H1 (cell line): ENCODE measurements at regions not wholly inside any gene's neighbourhood (a gene's known extent, or its start where the extent isn't known, plus 50 kb on each side); places are given as distances from the start of the nearest gene placed in this dataset.

ENCODE experiments used
- CTCF ChIA-PET: fragments of 300-600 bp; sonication (Branson Sonifier 250); formaldehyde crosslinking; loops from one replicate; lab custom pipeline; 2021; ENCODE audit not compliant: partially characterized antibody; lab: Charles Lee
- POLR2A ChIA-PET: fragments of 300-600 bp; sonication (Branson Sonifier 250); formaldehyde crosslinking; loops from one replicate; lab custom pipeline; 2021; ENCODE audit warnings: inconsistent platforms; ENCODE audit not compliant: partially characterized antibody; lab: Charles Lee
- DNase-seq, 2 experiments: peaks; one replicate each; pipeline versions ENCODE4 v3.0.0 to v3.0.0-alpha.2; 2010 to 2022; ENCODE audit warnings: low spot score in 2 of 2, low read depth in 1 of 2, mixed read lengths in 1 of 2
- FAIRE-seq: peaks from 2 replicates; lab custom pipeline; 2011; peaks lifted over from hg19 to GRCh38; lab: Jason Lieb, UNC
- H2AFZ ChIP-seq: 2 replicates; pipeline ENCODE4 v1.8.1; 2012; ENCODE audit warnings: low read length, inconsistent platforms
- H2AK5ac ChIP-seq: 2 replicates; pipeline ENCODE4 v1.6.1; 2013; ENCODE audit warnings: low read depth, low read length
- H2BK120ac ChIP-seq: replicated peaks from 2 replicates; pipeline ENCODE3; 2013; ENCODE audit warnings: low read depth, low read length, inconsistent platforms
- H2BK12ac ChIP-seq: 2 replicates; pipeline ENCODE4 v1.6.1; 2013; ENCODE audit warnings: low read depth, low read length
- H2BK15ac ChIP-seq: 2 replicates; pipeline ENCODE4 v1.6.1; 2013; ENCODE audit warnings: low read length
- H2BK20ac ChIP-seq: 2 replicates; pipeline ENCODE4 v1.6.1; 2013; ENCODE audit warnings: low read length
- H2BK5ac ChIP-seq: 2 replicates; pipeline ENCODE4 v1.6.1; 2013; ENCODE audit warnings: low read depth, low read length
- H3K14ac ChIP-seq: 2 replicates; pipeline ENCODE4 v1.6.1; 2013; ENCODE audit warnings: inconsistent platforms; ENCODE audit not compliant: insufficient read length
- H3K18ac ChIP-seq: 2 replicates; pipeline ENCODE4 v1.6.1; 2013; ENCODE audit warnings: low read length; ENCODE audit errors: extremely low read depth
- H3K23ac ChIP-seq: 2 replicates; pipeline ENCODE4 v1.6.1; 2013; ENCODE audit warnings: inconsistent platforms; ENCODE audit not compliant: insufficient read length
- H3K23me2 ChIP-seq: 2 replicates; pipeline ENCODE4 v1.6.1; 2013; ENCODE audit warnings: low read depth, low read length
- H3K27ac ChIP-seq: 2 replicates; pipeline ENCODE4 v1.6.1; 2011; ENCODE audit warnings: low read depth, low read length, inconsistent platforms
- H3K27me3 ChIP-seq, 4 experiments: replicated peaks in 1 of 4; 1 replicate in 1 of 4; 2 replicates in 3 of 4; pipeline versions ENCODE4 v1.6.1 to v1.8.1; 2011 to 2013; ENCODE audit warnings: low read length in 3 of 4, mild to moderate bottlenecking in 3 of 4, inconsistent platforms in 2 of 4, mixed read lengths in 2 of 4, moderate library complexity in 1 of 4; ENCODE audit not compliant: control insufficient read depth in 3 of 4, insufficient read depth in 3 of 4; ENCODE audit errors: extremely low read depth in 1 of 4
- H3K36me3 ChIP-seq, 4 experiments: 2 replicates each; pipeline versions ENCODE4 v1.6.1 to v1.8.1; 2011 to 2013; ENCODE audit warnings: mild to moderate bottlenecking in 4 of 4, low read length in 3 of 4, moderate library complexity in 2 of 4, control low read depth in 1 of 4, inconsistent platforms in 1 of 4; ENCODE audit not compliant: insufficient read depth in 4 of 4, control insufficient read depth in 2 of 4
- H3K4ac ChIP-seq: replicated peaks from 2 replicates; pipeline ENCODE3; 2013; ENCODE audit warnings: low read length, low read depth, mixed read lengths, inconsistent platforms; ENCODE audit not compliant: insufficient read length
- H3K4me1 ChIP-seq, 4 experiments: replicated peaks in 1 of 4; 1 replicate in 1 of 4; 2 replicates in 3 of 4; pipeline versions ENCODE4 v1.6.1 to v1.8.1; 2011 to 2013; ENCODE audit warnings: low read length in 3 of 4, inconsistent platforms in 2 of 4, mixed read lengths in 1 of 4; ENCODE audit not compliant: insufficient read depth in 4 of 4, control insufficient read depth in 3 of 4
- H3K4me2 ChIP-seq, 2 experiments: 2 replicates each; pipeline versions ENCODE4 v1.6.1 to v1.8.1; 2011 to 2013; ENCODE audit warnings: low read depth in 2 of 2, low read length in 2 of 2, control low read depth in 1 of 2, inconsistent platforms in 1 of 2, mild to moderate bottlenecking in 1 of 2; ENCODE audit not compliant: insufficient read depth in 1 of 2
- H3K4me3 ChIP-seq, 4 experiments: fragments of 200-600, 300-600 bp in 1 of 4; sonication (generic), shearing (Covaris generic), sonication (Bioruptor Twin) in 1 of 4; 2 replicates each; pipeline versions ENCODE4 v1.5.1 to v1.8.1; 2011 to 2016; ENCODE audit warnings: low read length in 4 of 4, low read depth in 3 of 4, control low read depth in 2 of 4, inconsistent platforms in 2 of 4, mild to moderate bottlenecking in 2 of 4, mixed read lengths in 1 of 4, moderate library complexity in 1 of 4; ENCODE audit not compliant: insufficient read depth in 2 of 4; ENCODE audit errors: extremely low read depth in 1 of 4
- H3K56ac ChIP-seq: replicated peaks from 2 replicates; pipeline ENCODE3; 2013; ENCODE audit warnings: low read depth, mild to moderate bottlenecking, mixed read lengths, low read length, inconsistent platforms; ENCODE audit not compliant: insufficient read length
- H3K79me1 ChIP-seq: 2 replicates; pipeline ENCODE4 v1.6.1; 2013; ENCODE audit warnings: low read depth, low read length, control low read depth
- H3K79me2 ChIP-seq, 2 experiments: 2 replicates each; pipeline versions ENCODE4 v1.6.1 to v1.8.1; 2012 to 2013; ENCODE audit warnings: low read length in 2 of 2, mild to moderate bottlenecking in 2 of 2, inconsistent platforms in 1 of 2; ENCODE audit not compliant: insufficient read depth in 2 of 2, control insufficient read depth in 1 of 2
- H3K9ac ChIP-seq, 4 experiments: replicated peaks in 1 of 4; 1 replicate in 1 of 4; 2 replicates in 3 of 4; pipeline versions ENCODE4 v1.6.1 to v1.8.1; 2011 to 2013; ENCODE audit warnings: low read depth in 3 of 4, low read length in 3 of 4, control low read depth in 2 of 4, mild to moderate bottlenecking in 2 of 4, moderate library complexity in 2 of 4, inconsistent platforms in 1 of 4; ENCODE audit errors: extremely low read depth in 1 of 4
- H3K9me3 ChIP-seq, 2 experiments: 2 replicates each; pipeline versions ENCODE4 v1.6.1 to v1.8.1; 2012 to 2013; ENCODE audit warnings: mild to moderate bottlenecking in 2 of 2, moderate library complexity in 2 of 2, control low read depth in 1 of 2, inconsistent platforms in 1 of 2, low read depth in 1 of 2, low read length in 1 of 2, mixed read lengths in 1 of 2; ENCODE audit not compliant: insufficient read depth in 2 of 2
- H4K20me1 ChIP-seq, 2 experiments: replicated peaks in 1 of 2; 2 replicates each; pipeline versions ENCODE3 to v1.8.1; 2011 to 2013; ENCODE audit warnings: inconsistent platforms in 2 of 2, low read length in 2 of 2, mild to moderate bottlenecking in 1 of 2; ENCODE audit not compliant: insufficient read depth in 2 of 2, control insufficient read depth in 1 of 2
- H4K5ac ChIP-seq: 2 replicates; pipeline ENCODE4 v1.6.1; 2013; ENCODE audit warnings: low read length, low read depth, mixed read lengths, inconsistent platforms; ENCODE audit not compliant: insufficient read length
- H4K8ac ChIP-seq: 2 replicates; pipeline ENCODE4 v1.8.0; 2013; ENCODE audit warnings: mild to moderate bottlenecking, moderate library complexity, low read length, inconsistent platforms; ENCODE audit not compliant: insufficient read depth; ENCODE audit errors: extremely low read depth
- H4K91ac ChIP-seq: replicated peaks from 2 replicates; pipeline ENCODE3; 2013; ENCODE audit warnings: low read length, mixed read lengths, inconsistent platforms; ENCODE audit not compliant: insufficient read length
- BACH1 ChIP-seq: IDR thresholded peaks from 2 replicates; pipeline ENCODE4 v1.6.1; 2012; ENCODE audit warnings: low read length, improper control_type of control experiment
- CTCF ChIP-seq, 3 experiments: IDR thresholded peaks; 1 replicate in 2 of 3; 2 replicates in 1 of 3; pipeline versions ENCODE4 v1.5.1 to v1.6.1; 2011; ENCODE audit warnings: low read length in 3 of 3, mild to moderate bottlenecking in 3 of 3, inconsistent platforms in 2 of 3, low read depth in 1 of 3, moderate library complexity in 1 of 3; ENCODE audit not compliant: insufficient read depth in 1 of 3; ENCODE audit errors: control extremely low read depth in 1 of 3
- JUND ChIP-seq: IDR thresholded peaks from 2 replicates; pipeline ENCODE4 v1.6.1; 2011; ENCODE audit warnings: mild to moderate bottlenecking, improper control_type of control experiment, low read length
- MAFK ChIP-seq: IDR thresholded peaks from 2 replicates; pipeline ENCODE4 v1.6.1; 2012; ENCODE audit warnings: low read depth, mild to moderate bottlenecking, improper control_type of control experiment, low read length
- RBBP5 ChIP-seq: IDR thresholded peaks from 2 replicates; pipeline ENCODE4 v1.7.1; 2012; ENCODE audit warnings: low read depth, mild to moderate bottlenecking, inconsistent platforms, low read length, moderate library complexity, borderline replicate concordance
- RNF2 ChIP-seq: fragments of 200-900, 300-1000 bp; sonication (generic); IDR thresholded peaks from 2 replicates; pipeline ENCODE4 v1.7.1; 2016; ENCODE audit warnings: borderline replicate concordance, low read depth, mild to moderate bottlenecking, antibody characterized with exemption, low read length; ENCODE audit not compliant: poor library complexity, severe bottlenecking; ENCODE audit errors: missing control alignments
- SP2 ChIP-seq: IDR thresholded peaks from 2 replicates; pipeline ENCODE4 v1.6.1; 2012; ENCODE audit warnings: mild to moderate bottlenecking, low read length, inconsistent platforms
- SP4 ChIP-seq: IDR thresholded peaks from 2 replicates; pipeline ENCODE4 v1.6.1; 2012; ENCODE audit warnings: low read length, inconsistent platforms
- SUZ12 ChIP-seq: fragments of 200-600 bp; sonication (generic); IDR thresholded peaks from 2 replicates; pipeline ENCODE4 v1.6.1; 2012; ENCODE audit warnings: mild to moderate bottlenecking, inconsistent platforms, low read length, moderate library complexity, mixed read lengths
- TAF1 ChIP-seq: IDR thresholded peaks from 2 replicates; pipeline ENCODE4 v1.6.1; 2011; ENCODE audit warnings: mild to moderate bottlenecking, low read depth, low read length
- TAF7 ChIP-seq: optimal IDR thresholded peaks from 2 replicates; pipeline ENCODE3; 2011; ENCODE audit warnings: low read depth, mild to moderate bottlenecking, inconsistent platforms, low read length, moderate library complexity, borderline replicate concordance
- TEAD4 ChIP-seq: IDR thresholded peaks from 2 replicates; pipeline ENCODE4 v1.6.1; 2012; ENCODE audit warnings: low read depth, low read length, inconsistent platforms, mixed read lengths
- WGBS, 2 experiments: shearing (Covaris generic) in 1 of 2; methylation state at CpG; one replicate each; pipeline versions ENCODE4 v1.1.6 to v1.1.7; 2013 to 2015; ENCODE audit warnings: low lambda C conversion rate in 2 of 2, mixed read lengths in 2 of 2, inconsistent platforms in 1 of 2, low coverage in 1 of 2, missing lambda C conversion rate in 1 of 2; ENCODE audit not compliant: insufficient replicate concordance in 2 of 2, insufficient coverage in 1 of 2, insufficient read length in 1 of 2; ENCODE audit errors: extremely low coverage in 1 of 2, missing lambda C conversion rate in 1 of 2; 5-methylcytosine and 5-hydroxymethylcytosine counted together

DNA sequence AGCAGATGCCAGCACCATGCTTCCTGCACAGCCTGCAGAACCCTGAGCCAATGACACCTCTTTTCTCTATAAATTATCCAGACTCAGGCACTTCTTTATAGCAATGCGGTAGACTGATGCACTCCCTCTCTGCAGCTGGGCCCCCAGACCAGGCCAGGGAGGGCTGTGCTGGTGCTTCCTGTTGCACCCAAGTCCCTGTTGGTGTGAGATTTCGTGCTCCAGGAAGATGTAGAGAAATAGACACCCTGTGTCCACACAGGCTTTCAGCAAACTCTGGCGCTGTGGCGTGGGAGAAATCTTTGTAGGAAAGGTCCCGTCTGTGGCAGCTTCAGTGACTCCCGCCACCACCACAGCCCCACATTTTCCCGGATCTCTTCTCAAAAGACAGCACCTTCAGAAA lies 572.2 kb downstream of the GALR1 start:
- POLR2A ChIA-PET = no interaction called here
- Histone ChIP-seq H4K91ac (no peak overlapping the region), H2AFZ (no peak overlapping the region), H3K27ac (no peak overlapping the region), H3K14ac (no peak overlapping the region), H3K4me3 (no peak overlapping the region), H2BK120ac (no peak overlapping the region), H3K56ac (no peak overlapping the region), H3K23me2 (no peaks in the 10 kb centered on the region), H2BK20ac (no peak overlapping the region), H3K79me1 (no peaks in the 10 kb centered on the region), H2BK5ac (no peak overlapping the region), H4K20me1 (no peaks in the 10 kb centered on the region), H3K9me3 (0 out of 4 replicates have a peak, but pooled peaks cover 0 to 9% of the 10 kb centered on the region in 2 experiments), H3K23ac (no peak overlapping the region), H4K8ac (no peak overlapping the region), H2AK5ac (no peak overlapping the region), H2BK12ac (no peak overlapping the region), H3K36me3 (no peaks in the 10 kb centered on the region), H3K4ac (no peak overlapping the region), H3K18ac (no peak overlapping the region), H2BK15ac (no peak overlapping the region), H4K5ac (no peak overlapping the region), H3K9ac (no peak overlapping the region), H3K27me3 (no peaks in the 10 kb centered on the region), H3K79me2 (no peaks in the 10 kb centered on the region), H3K4me1 (no peaks in the 10 kb centered on the region; a peak in 1 of 7 replicates), H3K4me2 (no peak overlapping the region)
- WGBS, 2 experiments = 96% methylated on average over 7 of the region's 7 CpGs; no CpG with 5 or more reads in 1 of the 2 experiments
- CTCF ChIA-PET = interaction anchor here (1.6 kb wide), 1 partner anchor 10 kb away, joined by 4 read pairs; no protein-coding TSS in a partner anchor
- no peak for FAIRE-seq
- DNase-seq = no peak
- TF ChIP-seq TAF7 = no peak
- no peak for TF ChIP-seq MAFK
- TF ChIP-seq RNF2 = no peak
- TF ChIP-seq SP4 = no peak
- no peak for TF ChIP-seq CTCF (IDR thresholded peaks at IDR 0.05; ENCODE audit: control extremely low read depth in 1 of 3, insufficient read depth in 1 of 3, low read depth in 1 of 3, low read length in 3 of 3)
- TF ChIP-seq SP2 = no peak
- no peak for TF ChIP-seq TEAD4
- TF ChIP-seq SUZ12 = no peak
- no peak for TF ChIP-seq JUND
- no peak for TF ChIP-seq TAF1
- no peak for TF ChIP-seq RBBP5
- no peak for TF ChIP-seq BACH1
